SK-N-SH (cell line): ENCODE measurements at regions not wholly inside any gene's neighbourhood (a gene's known extent, or its start where the extent isn't known, plus 50 kb on each side); places are given as distances from the start of the nearest gene placed in this dataset.

Experiments used
- CTCF ChIA-PET: fragments of 300-600, 350-600 bp; formaldehyde crosslinking; extraction: SDS; loops from one replicate; lab custom pipeline; 2021; lab: Yijun Ruan, JAX
- POLR2A ChIA-PET: fragments of 350-600 bp; sonication (Branson Sonifier 250); formaldehyde crosslinking; extraction: SDS; loops from one replicate; lab custom pipeline; 2020; ENCODE audit warnings: antibody characterized with exemption, inconsistent platforms; lab: Yijun Ruan, JAX
- DNase-seq: peaks from one replicate; pipeline ENCODE4 v3.0.0; 2012
- H2AFZ ChIP-seq: fragments of 200-600 bp; sonication (generic); 2 replicates; pipeline ENCODE4 v1.8.1; 2016; ENCODE audit warnings: antibody characterized with exemption, mild to moderate bottlenecking, low read depth
- H3F3A ChIP-seq: fragments of 200-600 bp; sonication (generic); replicated peaks from 2 replicates; pipeline ENCODE3; 2016; ENCODE audit warnings: antibody characterized with exemption, mild to moderate bottlenecking; ENCODE audit not compliant: insufficient read depth
- H3K27ac ChIP-seq, 2 experiments: fragments of 200-500 bp in 1 of 2; fragments of 200-600 bp in 1 of 2; sonication (Bioruptor generic) in 1 of 2; sonication (generic), shearing (Covaris generic) in 1 of 2; 2 replicates each; pipeline versions ENCODE4 v1.5.1 to v1.6.1; 2014 to 2016; ENCODE audit warnings: low read depth in 2 of 2, inconsistent platforms in 1 of 2, low read length in 1 of 2, mild to moderate bottlenecking in 1 of 2, mixed read lengths in 1 of 2
- H3K27me3 ChIP-seq: fragments of 200-600 bp; sonication (generic), shearing (Covaris generic); 2 replicates; pipeline ENCODE4 v1.6.1; 2016; ENCODE audit warnings: mixed run types; ENCODE audit not compliant: insufficient read depth
- H3K36me3 ChIP-seq, 2 experiments: fragments of 200-500 bp in 1 of 2; fragments of 200-600 bp in 1 of 2; sonication (Bioruptor generic) in 1 of 2; sonication (generic) in 1 of 2; replicated peaks in 1 of 2; 2 replicates each; pipeline versions ENCODE3 to v1.5.1; 2014 to 2016; ENCODE audit warnings: low read length in 1 of 2, mild to moderate bottlenecking in 1 of 2; ENCODE audit not compliant: insufficient read depth in 2 of 2, control insufficient read depth in 1 of 2
- H3K4me1 ChIP-seq, 2 experiments: fragments of 200-500 bp in 1 of 2; fragments of 200-600 bp in 1 of 2; sonication (Bioruptor generic) in 1 of 2; sonication (generic), shearing (Covaris generic) in 1 of 2; 2 replicates each; pipeline versions ENCODE4 v1.5.1 to v1.6.1; 2014 to 2016; ENCODE audit warnings: low read depth in 1 of 2, low read length in 1 of 2, mixed run types in 1 of 2; ENCODE audit not compliant: insufficient read depth in 2 of 2, control insufficient read depth in 1 of 2
- H3K4me2 ChIP-seq: fragments of 200-600 bp; sonication (generic), shearing (Covaris generic); 2 replicates; pipeline ENCODE4 v1.6.1; 2017; ENCODE audit warnings: mixed run types
- H3K4me3 ChIP-seq, 2 experiments: fragments of 200-500 bp in 1 of 2; fragments of 200-600 bp in 1 of 2; sonication (Bioruptor generic) in 1 of 2; sonication (generic), shearing (Covaris generic) in 1 of 2; 2 replicates each; pipeline versions ENCODE4 v1.5.1 to v1.8.1; 2014 to 2016; ENCODE audit warnings: low read depth in 2 of 2, inconsistent platforms in 1 of 2, low read length in 1 of 2, mild to moderate bottlenecking in 1 of 2, mixed read lengths in 1 of 2, moderate library complexity in 1 of 2
- H3K79me2 ChIP-seq: fragments of 200-600 bp; sonication (generic); 2 replicates; pipeline ENCODE4 v1.8.1; 2017; ENCODE audit warnings: mild to moderate bottlenecking; ENCODE audit not compliant: insufficient read depth
- H3K9ac ChIP-seq: fragments of 200-600 bp; sonication (generic); 2 replicates; pipeline ENCODE4 v1.6.1; 2017; ENCODE audit warnings: mixed run types
- H3K9me2 ChIP-seq: fragments of 200-600 bp; sonication (generic); 2 replicates; pipeline ENCODE4 v1.6.1; 2017; ENCODE audit warnings: mixed run types
- H3K9me3 ChIP-seq: fragments of 200-600 bp; sonication (generic); 2 replicates; pipeline ENCODE4 v1.6.1; 2017; ENCODE audit warnings: mixed run types, mild to moderate bottlenecking, moderate library complexity
- H4K20me1 ChIP-seq: fragments of 200-600 bp; sonication (generic); 2 replicates; pipeline ENCODE4 v1.6.1; 2017; ENCODE audit warnings: mild to moderate bottlenecking, mixed run types; ENCODE audit not compliant: insufficient read depth
- CHD2 ChIP-seq: fragments of 150-350 bp; IDR thresholded peaks from 2 replicates; pipeline ENCODE4 v1.6.1; 2018; ENCODE audit warnings: low read length; ENCODE audit not compliant: partially characterized antibody
- FOXJ3 ChIP-seq: sonication (generic); formaldehyde crosslinking; IDR thresholded peaks from 2 replicates; pipeline ENCODE4 v1.5.1; 2020; ENCODE audit warnings: mild to moderate bottlenecking, missing genetic modification reagents
- FOXM1 ChIP-seq: IDR thresholded peaks from 2 replicates; pipeline ENCODE4 v1.4.0; 2012; ENCODE audit warnings: low read depth, mild to moderate bottlenecking
- MEF2A ChIP-seq: IDR thresholded peaks from 2 replicates; pipeline ENCODE4 v1.4.0; 2012; ENCODE audit warnings: low read depth, borderline replicate concordance
- MXI1 ChIP-seq: IDR thresholded peaks from 2 replicates; pipeline ENCODE4 v1.6.1; 2012; ENCODE audit warnings: mild to moderate bottlenecking, low read depth, low read length, improper control_type of control experiment
- NFIC ChIP-seq: IDR thresholded peaks from 2 replicates; pipeline ENCODE4 v1.4.0; 2012; ENCODE audit warnings: borderline replicate concordance
- RCOR1 ChIP-seq: fragments of 150-350 bp; IDR thresholded peaks from 2 replicates; pipeline ENCODE4 v1.6.1; 2017; ENCODE audit warnings: antibody characterized with exemption, low read length
- RFX5 ChIP-seq: IDR thresholded peaks from 2 replicates; pipeline ENCODE4 v1.6.1; 2012; ENCODE audit warnings: mild to moderate bottlenecking, improper control_type of control experiment, low read length
- SMC3 ChIP-seq: IDR thresholded peaks from 2 replicates; pipeline ENCODE4 v1.6.1; 2012; ENCODE audit warnings: low read depth, low read length, improper control_type of control experiment
- TAF1 ChIP-seq: IDR thresholded peaks from 2 replicates; pipeline ENCODE4 v1.6.1; 2012; ENCODE audit warnings: low read depth, mild to moderate bottlenecking, low read length, moderate library complexity, borderline replicate concordance
- TEAD4 ChIP-seq: IDR thresholded peaks from 2 replicates; pipeline ENCODE4 v1.4.0; 2012; ENCODE audit warnings: mild to moderate bottlenecking, borderline replicate concordance; ENCODE audit not compliant: insufficient read depth
- WGBS: methylation state at CpG from one replicate; pipeline ENCODE4 v1.1.6; 2017; ENCODE audit warnings: low lambda C conversion rate; 5-methylcytosine and 5-hydroxymethylcytosine counted together
- TF ChIP-seq, protein P1 (sequence below): IDR thresholded peaks from 2 replicates; pipeline ENCODE4 v1.4.0; 2012; ENCODE audit warnings: low read depth
- TF ChIP-seq, protein P2 (sequence below): fragments of 200-600 bp; sonication (generic); IDR thresholded peaks from 2 replicates; pipeline ENCODE4 v1.6.1; 2017; ENCODE audit warnings: antibody characterized with exemption, mild to moderate bottlenecking, moderate library complexity
- TF ChIP-seq, protein P3 (sequence below): IDR thresholded peaks from 2 replicates; pipeline ENCODE4 v1.6.1; 2012; ENCODE audit warnings: mild to moderate bottlenecking, low read depth, low read length, moderate library complexity

DNA sequence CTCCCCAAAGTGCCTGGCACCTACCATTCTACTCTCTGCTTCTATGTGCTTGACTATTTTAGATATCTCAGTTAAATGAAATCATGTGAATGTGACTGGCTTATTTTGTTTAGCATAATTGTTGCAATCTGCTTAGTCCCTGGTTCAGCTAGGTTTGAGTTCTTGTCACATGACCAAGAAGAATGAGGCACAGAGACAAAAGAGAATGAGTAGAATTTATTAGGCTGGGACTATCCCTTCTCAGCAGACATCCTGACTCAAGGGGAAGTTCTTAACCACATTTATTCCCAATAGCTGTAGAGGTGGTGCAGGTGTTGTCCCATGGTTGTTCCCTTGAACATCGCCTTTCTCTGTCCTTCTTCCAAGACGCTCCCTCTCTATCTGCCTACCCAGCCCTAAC is 1485.7 kb downstream of the KCNT2 start:
- Histone ChIP-seq H3K79me2 (no peaks in the 10 kb centered on the region), H2AFZ (no peak overlapping the region), H3K27ac (no peak overlapping the region), H4K20me1 (no peaks in the 10 kb centered on the region), H3K9me3 (no peaks in the 10 kb centered on the region), H3K4me3 (no peak overlapping the region), H3K9me2 (no peaks in the 10 kb centered on the region), H3K9ac (no peak overlapping the region), H3K36me3 (no peaks in the 10 kb centered on the region), H3F3A (no peaks in the 10 kb centered on the region), H3K27me3 (no peaks in the 10 kb centered on the region), H3K4me1 (no peaks in the 10 kb centered on the region), H3K4me2 (no peak overlapping the region)
- TF ChIP-seq, protein P1, sequence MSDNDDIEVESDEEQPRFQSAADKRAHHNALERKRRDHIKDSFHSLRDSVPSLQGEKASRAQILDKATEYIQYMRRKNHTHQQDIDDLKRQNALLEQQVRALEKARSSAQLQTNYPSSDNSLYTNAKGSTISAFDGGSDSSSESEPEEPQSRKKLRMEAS = no peak
- no peak for TF ChIP-seq MEF2A
- no peak for TF ChIP-seq MXI1
- TF ChIP-seq NFIC = no peak
- TF ChIP-seq RCOR1 = no peak
- no peak for TF ChIP-seq CHD2
- no peak for TF ChIP-seq TEAD4
- no peak for TF ChIP-seq TAF1
- no peak for TF ChIP-seq FOXJ3
- no peak for TF ChIP-seq FOXM1
- TF ChIP-seq RFX5 = no peak
- no peak for TF ChIP-seq SMC3
- TF ChIP-seq, protein P2, sequence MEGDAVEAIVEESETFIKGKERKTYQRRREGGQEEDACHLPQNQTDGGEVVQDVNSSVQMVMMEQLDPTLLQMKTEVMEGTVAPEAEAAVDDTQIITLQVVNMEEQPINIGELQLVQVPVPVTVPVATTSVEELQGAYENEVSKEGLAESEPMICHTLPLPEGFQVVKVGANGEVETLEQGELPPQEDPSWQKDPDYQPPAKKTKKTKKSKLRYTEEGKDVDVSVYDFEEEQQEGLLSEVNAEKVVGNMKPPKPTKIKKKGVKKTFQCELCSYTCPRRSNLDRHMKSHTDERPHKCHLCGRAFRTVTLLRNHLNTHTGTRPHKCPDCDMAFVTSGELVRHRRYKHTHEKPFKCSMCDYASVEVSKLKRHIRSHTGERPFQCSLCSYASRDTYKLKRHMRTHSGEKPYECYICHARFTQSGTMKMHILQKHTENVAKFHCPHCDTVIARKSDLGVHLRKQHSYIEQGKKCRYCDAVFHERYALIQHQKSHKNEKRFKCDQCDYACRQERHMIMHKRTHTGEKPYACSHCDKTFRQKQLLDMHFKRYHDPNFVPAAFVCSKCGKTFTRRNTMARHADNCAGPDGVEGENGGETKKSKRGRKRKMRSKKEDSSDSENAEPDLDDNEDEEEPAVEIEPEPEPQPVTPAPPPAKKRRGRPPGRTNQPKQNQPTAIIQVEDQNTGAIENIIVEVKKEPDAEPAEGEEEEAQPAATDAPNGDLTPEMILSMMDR = no peak
- 58% methylated on average over 2 of the region's 2 CpGs for WGBS
- POLR2A ChIA-PET = no interaction called here
- DNase-seq = no peak
- CTCF ChIA-PET = no interaction called here

DNA sequence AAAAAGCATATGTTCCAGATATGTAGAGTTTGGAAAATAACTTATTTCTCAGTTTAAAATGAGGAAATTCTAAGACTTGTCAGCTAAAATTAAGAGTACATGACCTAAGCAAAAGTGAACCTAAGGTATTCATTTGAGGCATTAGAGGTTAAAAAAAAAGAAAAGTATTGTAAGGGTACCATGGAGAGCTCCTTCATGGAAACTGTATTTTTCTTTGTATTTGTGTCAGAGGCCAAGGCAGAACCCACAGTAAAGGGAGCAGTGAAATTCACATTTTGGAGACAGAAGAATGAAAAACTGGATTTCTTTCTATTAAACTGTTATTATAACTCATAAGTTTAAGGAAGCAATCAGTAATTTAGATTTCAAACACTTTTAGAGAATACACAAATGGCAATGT is 1494.8 kb downstream of the KCNT2 start:
- H3K4me3 ChIP-seq = no peak overlapping the region
- DNase-seq = no peak
- ChIA-PET CTCF (no interaction called here), POLR2A (no interaction called here)
- no peaks in the 10 kb centered on the region for H3F3A ChIP-seq
- H3K4me2 ChIP-seq = no peak overlapping the region
- H3K27me3 ChIP-seq = no peaks in the 10 kb centered on the region
- H3K9me3 ChIP-seq = no peaks in the 10 kb centered on the region
- H3K27ac ChIP-seq = no peak overlapping the region
- H3K79me2 ChIP-seq = no peaks in the 10 kb centered on the region
- no peak overlapping the region for H3K9ac ChIP-seq
- no peak overlapping the region for H2AFZ ChIP-seq
- H3K4me1 ChIP-seq = no peaks in the 10 kb centered on the region
- TF ChIP-seq, protein P3, sequence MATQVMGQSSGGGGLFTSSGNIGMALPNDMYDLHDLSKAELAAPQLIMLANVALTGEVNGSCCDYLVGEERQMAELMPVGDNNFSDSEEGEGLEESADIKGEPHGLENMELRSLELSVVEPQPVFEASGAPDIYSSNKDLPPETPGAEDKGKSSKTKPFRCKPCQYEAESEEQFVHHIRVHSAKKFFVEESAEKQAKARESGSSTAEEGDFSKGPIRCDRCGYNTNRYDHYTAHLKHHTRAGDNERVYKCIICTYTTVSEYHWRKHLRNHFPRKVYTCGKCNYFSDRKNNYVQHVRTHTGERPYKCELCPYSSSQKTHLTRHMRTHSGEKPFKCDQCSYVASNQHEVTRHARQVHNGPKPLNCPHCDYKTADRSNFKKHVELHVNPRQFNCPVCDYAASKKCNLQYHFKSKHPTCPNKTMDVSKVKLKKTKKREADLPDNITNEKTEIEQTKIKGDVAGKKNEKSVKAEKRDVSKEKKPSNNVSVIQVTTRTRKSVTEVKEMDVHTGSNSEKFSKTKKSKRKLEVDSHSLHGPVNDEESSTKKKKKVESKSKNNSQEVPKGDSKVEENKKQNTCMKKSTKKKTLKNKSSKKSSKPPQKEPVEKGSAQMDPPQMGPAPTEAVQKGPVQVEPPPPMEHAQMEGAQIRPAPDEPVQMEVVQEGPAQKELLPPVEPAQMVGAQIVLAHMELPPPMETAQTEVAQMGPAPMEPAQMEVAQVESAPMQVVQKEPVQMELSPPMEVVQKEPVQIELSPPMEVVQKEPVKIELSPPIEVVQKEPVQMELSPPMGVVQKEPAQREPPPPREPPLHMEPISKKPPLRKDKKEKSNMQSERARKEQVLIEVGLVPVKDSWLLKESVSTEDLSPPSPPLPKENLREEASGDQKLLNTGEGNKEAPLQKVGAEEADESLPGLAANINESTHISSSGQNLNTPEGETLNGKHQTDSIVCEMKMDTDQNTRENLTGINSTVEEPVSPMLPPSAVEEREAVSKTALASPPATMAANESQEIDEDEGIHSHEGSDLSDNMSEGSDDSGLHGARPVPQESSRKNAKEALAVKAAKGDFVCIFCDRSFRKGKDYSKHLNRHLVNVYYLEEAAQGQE = peak; percentile 85
- TF ChIP-seq TAF1 = no peak
- H3K36me3 ChIP-seq = no peaks in the 10 kb centered on the region
- no peaks in the 10 kb centered on the region for H4K20me1 ChIP-seq
- H3K9me2 ChIP-seq = no peaks in the 10 kb centered on the region
